ENCODE measurements at regions not wholly inside any gene's neighbourhood (a gene's known extent, or its start where the extent isn't known, plus 50 kb on each side); places are given as distances from the start of the nearest gene placed in this dataset.

DNA sequence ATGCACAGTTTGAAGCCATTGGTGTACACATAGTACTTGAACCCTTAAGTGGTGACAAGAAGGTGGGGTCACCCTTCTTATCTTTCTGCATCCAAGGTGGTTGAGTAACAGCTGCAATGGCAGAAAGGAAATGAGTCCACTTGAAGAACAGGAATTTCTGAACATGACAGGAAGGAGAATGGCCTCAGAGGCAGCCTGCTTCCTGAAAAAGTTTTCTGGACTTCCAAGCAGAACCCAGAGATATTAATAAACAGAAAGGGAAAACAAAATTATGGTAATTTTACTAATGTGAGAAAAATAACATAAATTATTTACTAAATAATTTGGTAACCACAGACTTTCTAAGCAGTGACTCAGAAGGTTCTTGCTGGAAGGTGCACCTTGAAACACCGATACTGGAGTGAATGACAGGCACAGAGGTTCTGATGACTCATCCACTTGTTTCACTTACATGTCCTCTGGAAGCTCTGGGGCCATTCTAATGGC is 119.9 kb upstream of the HS3ST1 start:
- TF ChIP-seq FOXJ3 (CRISPR knock-in tag; IDR thresholded peaks at IDR 0.05), result no peak
- TF ChIP-seq RFX5 (IDR thresholded peaks at IDR 0.05; ENCODE audit: low read length), result no peak
- TF ChIP-seq, protein P1, sequence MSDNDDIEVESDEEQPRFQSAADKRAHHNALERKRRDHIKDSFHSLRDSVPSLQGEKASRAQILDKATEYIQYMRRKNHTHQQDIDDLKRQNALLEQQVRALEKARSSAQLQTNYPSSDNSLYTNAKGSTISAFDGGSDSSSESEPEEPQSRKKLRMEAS (IDR thresholded peaks at IDR 0.05; ENCODE audit: low read depth), result no peak
- no peak for TF ChIP-seq POLR2AphosphoS5 (IDR thresholded peaks at IDR 0.05; ENCODE audit: low read depth, low read length)
- TF ChIP-seq, protein P2, sequence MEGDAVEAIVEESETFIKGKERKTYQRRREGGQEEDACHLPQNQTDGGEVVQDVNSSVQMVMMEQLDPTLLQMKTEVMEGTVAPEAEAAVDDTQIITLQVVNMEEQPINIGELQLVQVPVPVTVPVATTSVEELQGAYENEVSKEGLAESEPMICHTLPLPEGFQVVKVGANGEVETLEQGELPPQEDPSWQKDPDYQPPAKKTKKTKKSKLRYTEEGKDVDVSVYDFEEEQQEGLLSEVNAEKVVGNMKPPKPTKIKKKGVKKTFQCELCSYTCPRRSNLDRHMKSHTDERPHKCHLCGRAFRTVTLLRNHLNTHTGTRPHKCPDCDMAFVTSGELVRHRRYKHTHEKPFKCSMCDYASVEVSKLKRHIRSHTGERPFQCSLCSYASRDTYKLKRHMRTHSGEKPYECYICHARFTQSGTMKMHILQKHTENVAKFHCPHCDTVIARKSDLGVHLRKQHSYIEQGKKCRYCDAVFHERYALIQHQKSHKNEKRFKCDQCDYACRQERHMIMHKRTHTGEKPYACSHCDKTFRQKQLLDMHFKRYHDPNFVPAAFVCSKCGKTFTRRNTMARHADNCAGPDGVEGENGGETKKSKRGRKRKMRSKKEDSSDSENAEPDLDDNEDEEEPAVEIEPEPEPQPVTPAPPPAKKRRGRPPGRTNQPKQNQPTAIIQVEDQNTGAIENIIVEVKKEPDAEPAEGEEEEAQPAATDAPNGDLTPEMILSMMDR (IDR thresholded peaks at IDR 0.05), result no peak
- TF ChIP-seq, protein P3, sequence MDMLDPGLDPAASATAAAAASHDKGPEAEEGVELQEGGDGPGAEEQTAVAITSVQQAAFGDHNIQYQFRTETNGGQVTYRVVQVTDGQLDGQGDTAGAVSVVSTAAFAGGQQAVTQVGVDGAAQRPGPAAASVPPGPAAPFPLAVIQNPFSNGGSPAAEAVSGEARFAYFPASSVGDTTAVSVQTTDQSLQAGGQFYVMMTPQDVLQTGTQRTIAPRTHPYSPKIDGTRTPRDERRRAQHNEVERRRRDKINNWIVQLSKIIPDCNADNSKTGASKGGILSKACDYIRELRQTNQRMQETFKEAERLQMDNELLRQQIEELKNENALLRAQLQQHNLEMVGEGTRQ (IDR thresholded peaks at IDR 0.05; ENCODE audit: borderline replicate concordance, low read depth, low read length), result no peak
